ENCODE measurements at regions not wholly inside any gene's neighbourhood (a gene's known extent, or its start where the extent isn't known, plus 50 kb on each side); places are given as distances from the start of the nearest gene placed in this dataset.

DNA sequence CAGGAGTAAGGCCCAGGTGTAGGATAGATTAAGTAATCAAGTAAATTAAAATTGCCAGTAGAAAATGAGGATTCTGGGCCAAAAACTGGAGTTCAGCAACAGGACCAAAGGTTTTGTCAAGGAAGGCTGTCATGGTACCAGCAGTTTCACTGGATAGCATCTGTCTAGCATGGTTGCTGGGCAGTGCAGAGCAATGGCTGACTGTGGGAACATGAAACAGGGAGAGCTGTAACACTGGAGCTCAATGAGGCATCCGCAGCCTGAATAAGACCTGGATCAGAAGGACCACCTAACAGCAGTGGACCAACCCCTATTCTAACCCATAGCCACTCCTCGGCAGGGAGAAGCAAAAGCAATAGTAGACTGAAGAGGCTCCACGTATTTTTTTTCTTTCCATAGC is 132.4 kb downstream of the ATOH1 start:
- H3K4me3 ChIP-seq (ENCODE audit: insufficient read depth, low read depth, low read length), result no peak overlapping the region
- no peaks in the 10 kb centered on the region for H3K4me1 ChIP-seq (ENCODE audit: insufficient read depth, low read length)
- H3K4me3 Mint-ChIP-seq (ENCODE audit: unreplicated experiment), result no peak overlapping the region
- no peaks in the 10 kb centered on the region for H3K4me1 Mint-ChIP-seq (ENCODE audit: low read depth, unreplicated experiment)
- no peaks in the 10 kb centered on the region for H4K20me1 ChIP-seq (ENCODE audit: insufficient read depth, low read length)
- FAIRE-seq (no peak), DNase-seq (ENCODE audit: low read depth) (no peak)
- H3K36me3 ChIP-seq (ENCODE audit: insufficient read depth, low read length), result no peaks in the 10 kb centered on the region
- no peaks in the 10 kb centered on the region for H3K36me3 Mint-ChIP-seq (ENCODE audit: low read depth, unreplicated experiment)
- H3K9me3 Mint-ChIP-seq (ENCODE audit: unreplicated experiment), result no peaks in the 10 kb centered on the region
- H3K9me3 ChIP-seq (ENCODE audit: insufficient read depth, low read depth, low read length), result no peaks in the 10 kb centered on the region
- no peaks in the 10 kb centered on the region for H3K27me3 ChIP-seq (ENCODE audit: insufficient read depth, low read length)
- no peak overlapping the region for H2AFZ ChIP-seq (ENCODE audit: low read depth, low read length)
- no peaks in the 10 kb centered on the region for H3K27me3 Mint-ChIP-seq (ENCODE audit: low read depth, unreplicated experiment)
- no peak for TF ChIP-seq EZH2 (IDR thresholded peaks at IDR 0.05; ENCODE audit: insufficient read depth, low read length)
- TF ChIP-seq, protein P1, sequence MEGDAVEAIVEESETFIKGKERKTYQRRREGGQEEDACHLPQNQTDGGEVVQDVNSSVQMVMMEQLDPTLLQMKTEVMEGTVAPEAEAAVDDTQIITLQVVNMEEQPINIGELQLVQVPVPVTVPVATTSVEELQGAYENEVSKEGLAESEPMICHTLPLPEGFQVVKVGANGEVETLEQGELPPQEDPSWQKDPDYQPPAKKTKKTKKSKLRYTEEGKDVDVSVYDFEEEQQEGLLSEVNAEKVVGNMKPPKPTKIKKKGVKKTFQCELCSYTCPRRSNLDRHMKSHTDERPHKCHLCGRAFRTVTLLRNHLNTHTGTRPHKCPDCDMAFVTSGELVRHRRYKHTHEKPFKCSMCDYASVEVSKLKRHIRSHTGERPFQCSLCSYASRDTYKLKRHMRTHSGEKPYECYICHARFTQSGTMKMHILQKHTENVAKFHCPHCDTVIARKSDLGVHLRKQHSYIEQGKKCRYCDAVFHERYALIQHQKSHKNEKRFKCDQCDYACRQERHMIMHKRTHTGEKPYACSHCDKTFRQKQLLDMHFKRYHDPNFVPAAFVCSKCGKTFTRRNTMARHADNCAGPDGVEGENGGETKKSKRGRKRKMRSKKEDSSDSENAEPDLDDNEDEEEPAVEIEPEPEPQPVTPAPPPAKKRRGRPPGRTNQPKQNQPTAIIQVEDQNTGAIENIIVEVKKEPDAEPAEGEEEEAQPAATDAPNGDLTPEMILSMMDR (IDR thresholded peaks at IDR 0.05; ENCODE audit: insufficient read depth, low read depth, low read length), result no peak
- H3K79me2 ChIP-seq (ENCODE audit: insufficient read depth, low read length), result no peaks in the 10 kb centered on the region
- no peak overlapping the region for H3K9ac ChIP-seq (ENCODE audit: low read length)
- no peak overlapping the region for H3K4me2 ChIP-seq (ENCODE audit: low read length)
- no peak overlapping the region for H3K27ac ChIP-seq (ENCODE audit: low read depth, low read length)
- no peak overlapping the region for H3K27ac Mint-ChIP-seq (ENCODE audit: unreplicated experiment)

DNA sequence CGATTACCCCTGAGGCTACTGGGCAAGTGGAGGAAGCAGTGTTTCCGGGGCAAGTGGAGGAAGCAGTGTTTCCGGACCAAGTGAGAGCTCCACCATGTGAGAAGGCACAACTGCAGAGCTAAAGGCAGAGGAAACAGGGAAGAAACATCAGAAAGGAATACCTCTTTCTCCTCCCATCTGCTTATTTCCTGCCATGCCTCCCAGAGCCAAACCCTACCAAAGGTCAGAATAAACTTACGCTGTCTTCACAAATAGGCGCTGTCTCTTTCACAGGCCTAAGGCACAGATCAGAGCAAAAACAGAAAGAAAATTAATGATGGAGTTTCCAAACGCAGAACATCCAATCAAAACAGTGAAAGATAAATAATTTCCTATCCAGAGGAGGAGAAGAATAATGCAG is 153.0 kb downstream of the ATOH1 start:
- Histone ChIP-seq H2AFZ (ENCODE audit: low read depth, low read length) (no peak overlapping the region), H4K20me1 (ENCODE audit: insufficient read depth, low read length) (no peaks in the 10 kb centered on the region), H3K9ac (ENCODE audit: low read length) (no peak overlapping the region), H3K4me1 (ENCODE audit: insufficient read depth, low read length) (no peaks in the 10 kb centered on the region), H3K36me3 (ENCODE audit: insufficient read depth, low read length) (no peaks in the 10 kb centered on the region), H3K79me2 (ENCODE audit: insufficient read depth, low read length) (no peaks in the 10 kb centered on the region), H3K4me2 (ENCODE audit: low read length) (no peak overlapping the region), H3K9me3 (ENCODE audit: insufficient read depth, low read depth, low read length) (no peaks in the 10 kb centered on the region), H3K27me3 (ENCODE audit: insufficient read depth, low read length) (no peaks in the 10 kb centered on the region), H3K4me3 (ENCODE audit: insufficient read depth, low read depth, low read length) (no peak overlapping the region), H3K27ac (ENCODE audit: low read depth, low read length) (no peak overlapping the region)
- TF ChIP-seq EZH2 (IDR thresholded peaks at IDR 0.05; ENCODE audit: insufficient read depth, low read length), result no peak
- TF ChIP-seq, protein P1 (IDR thresholded peaks at IDR 0.05; ENCODE audit: insufficient read depth, low read depth, low read length), result no peak
- Mint-ChIP-seq H3K36me3 (ENCODE audit: low read depth, unreplicated experiment) (no peaks in the 10 kb centered on the region), H3K9me3 (ENCODE audit: unreplicated experiment) (peaks cover 14% of the 10 kb centered on the region), H3K27ac (ENCODE audit: unreplicated experiment) (no peak overlapping the region), H3K4me3 (ENCODE audit: unreplicated experiment) (no peak overlapping the region), H3K27me3 (ENCODE audit: low read depth, unreplicated experiment) (no peaks in the 10 kb centered on the region), H3K4me1 (ENCODE audit: low read depth, unreplicated experiment) (no peaks in the 10 kb centered on the region)
- DNase-seq (ENCODE audit: low read depth), result no peak
- FAIRE-seq, result no peak

- Histone ChIP-seq H3K4me3 (ENCODE audit: insufficient read depth, low read depth, low read length) (no peak overlapping the region), H2AFZ (ENCODE audit: low read depth, low read length) (no peak overlapping the region), H3K4me2 (ENCODE audit: low read length) (no peak overlapping the region), H4K20me1 (ENCODE audit: insufficient read depth, low read length) (no peaks in the 10 kb centered on the region), H3K27me3 (ENCODE audit: insufficient read depth, low read length) (no peaks in the 10 kb centered on the region), H3K27ac (ENCODE audit: low read depth, low read length) (no peak overlapping the region), H3K4me1 (ENCODE audit: insufficient read depth, low read length) (no peaks in the 10 kb centered on the region), H3K9ac (ENCODE audit: low read length) (no peak overlapping the region), H3K36me3 (ENCODE audit: insufficient read depth, low read length) (no peaks in the 10 kb centered on the region), H3K79me2 (ENCODE audit: insufficient read depth, low read length) (no peaks in the 10 kb centered on the region), H3K9me3 (ENCODE audit: insufficient read depth, low read depth, low read length) (no peaks in the 10 kb centered on the region)
- H3K27me3 Mint-ChIP-seq (ENCODE audit: low read depth, unreplicated experiment), result no peaks in the 10 kb centered on the region
- peaks cover 9% of the 10 kb centered on the region for H3K9me3 Mint-ChIP-seq (ENCODE audit: unreplicated experiment)
- FAIRE-seq (no peak), DNase-seq (ENCODE audit: low read depth) (no peak)
- no peaks in the 10 kb centered on the region for H3K36me3 Mint-ChIP-seq (ENCODE audit: low read depth, unreplicated experiment)
- no peaks in the 10 kb centered on the region for H3K4me1 Mint-ChIP-seq (ENCODE audit: low read depth, unreplicated experiment)
- no peak overlapping the region for H3K4me3 Mint-ChIP-seq (ENCODE audit: unreplicated experiment)
- H3K27ac Mint-ChIP-seq (ENCODE audit: unreplicated experiment), result no peak overlapping the region
- TF ChIP-seq, protein P1 (IDR thresholded peaks at IDR 0.05; ENCODE audit: insufficient read depth, low read depth, low read length), result no peak
- TF ChIP-seq EZH2 (IDR thresholded peaks at IDR 0.05; ENCODE audit: insufficient read depth, low read length), result no peak
These were observed 153.7 kb downstream of the ATOH1 start for GRCh38 chr4:93982255-93982654.
